A673 (cell line): ENCODE measurements at regions not wholly inside any gene's neighbourhood (a gene's known extent, or its start where the extent isn't known, plus 50 kb on each side); places are given as distances from the start of the nearest gene placed in this dataset.

Source experiments
- BruUV-seq: library from RNA; stranded (reverse); fragments of 400-500 nt; replicated peaks from 2 replicates; lab custom pipeline; 2021; lab: Mats Ljungman, UMichigan
- CTCF ChIA-PET: fragments of 300-600 bp; sonication (Branson Sonifier 250); formaldehyde crosslinking; loops from one replicate; lab custom pipeline; 2022; ENCODE audit warnings: antibody characterized with exemption; lab: Charles Lee
- POLR2A ChIA-PET: fragments of 300-600 bp; sonication (Branson Sonifier 250); formaldehyde crosslinking; loops from one replicate; lab custom pipeline; 2022; ENCODE audit warnings: antibody characterized with exemption; ENCODE audit not compliant: low non-redundant PET; lab: Charles Lee
- DNase-seq: peaks from one replicate; pipeline ENCODE4 v3.0.0-alpha.2; 2015; ENCODE audit warnings: low spot score
- H3K27ac ChIP-seq: fragments of 200-600 bp; sonication (generic); 2 replicates; pipeline ENCODE4 v1.5.1; 2016; ENCODE audit warnings: mixed run types, low read depth, mild to moderate bottlenecking, mixed read lengths, antibody characterized with exemption, low read length; ENCODE audit not compliant: poor library complexity, severe bottlenecking
- H3K27me3 ChIP-seq: fragments of 200-600 bp; sonication (generic); replicated peaks from 2 replicates; pipeline ENCODE4 v1.6.1; 2017; ENCODE audit warnings: mixed run types, low read depth, mild to moderate bottlenecking, mixed read lengths, antibody characterized with exemption, low read length; ENCODE audit not compliant: insufficient read depth, poor library complexity
- H3K36me3 ChIP-seq: fragments of 200-600 bp; sonication (generic); 2 replicates; pipeline ENCODE4 v1.6.1; 2016; ENCODE audit warnings: mixed run types, mild to moderate bottlenecking, mixed read lengths, antibody characterized with exemption, low read length; ENCODE audit not compliant: insufficient read depth, poor library complexity, severe bottlenecking
- H3K4me1 ChIP-seq: fragments of 200-600 bp; sonication (generic); 2 replicates; pipeline ENCODE4 v1.6.1; 2017; ENCODE audit warnings: mixed run types, mild to moderate bottlenecking, mixed read lengths, antibody characterized with exemption, low read length; ENCODE audit not compliant: insufficient read depth, poor library complexity, severe bottlenecking
- H3K4me3 ChIP-seq: fragments of 200-600 bp; sonication (generic); 2 replicates; pipeline ENCODE4 v1.5.1; 2016; ENCODE audit warnings: low read depth, mixed run types, mild to moderate bottlenecking, mixed read lengths, low read length; ENCODE audit not compliant: poor library complexity, severe bottlenecking
- H3K9me3 ChIP-seq: fragments of 200-600 bp; sonication (generic); 2 replicates; pipeline ENCODE4 v1.6.1; 2016; ENCODE audit warnings: mixed run types, low read depth, mild to moderate bottlenecking, mixed read lengths, antibody characterized with exemption, low read length; ENCODE audit not compliant: poor library complexity, severe bottlenecking
- EZH2 ChIP-seq: fragments of 200-600 bp; sonication (generic); IDR thresholded peaks from 2 replicates; pipeline ENCODE4 v1.6.1; 2017; ENCODE audit warnings: borderline replicate concordance, low read depth, mild to moderate bottlenecking, mixed read lengths, antibody characterized with exemption, low read length; ENCODE audit not compliant: poor library complexity, severe bottlenecking
- intact Hi-C: fragments of 100-400 bp; cut with micrococcal nuclease; formaldehyde crosslinking; loops from one replicate; pipeline ENCODE4 v1.10.0; 2022; ENCODE audit not compliant: unreplicated experiment
- TF ChIP-seq, protein P1 (sequence below): fragments of 300-800, 200-600 bp; sonication (generic); conservative IDR thresholded peaks from 2 replicates; pipeline ENCODE4 v1.5.1; 2017; ENCODE audit warnings: low read depth, mild to moderate bottlenecking, antibody characterized with exemption, low read length, moderate library complexity, mixed read lengths

DNA sequence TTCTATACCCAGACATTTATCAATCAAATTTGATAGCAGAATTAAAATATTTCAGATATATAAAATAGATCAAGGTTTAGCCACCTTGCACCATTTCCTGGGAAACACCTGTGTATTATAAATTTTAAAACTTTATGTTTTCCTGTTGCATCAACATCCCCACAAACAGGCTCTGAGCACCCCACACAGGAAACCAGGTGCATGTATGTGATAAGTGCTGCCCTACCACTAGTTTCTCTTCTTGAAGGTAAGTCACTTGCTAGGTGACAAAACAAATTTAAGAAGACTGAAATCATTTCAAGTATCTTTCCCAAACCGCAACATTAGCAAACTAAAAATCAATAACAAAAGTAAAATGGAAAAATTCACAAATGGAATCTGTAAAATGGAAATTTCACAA, 496.1 kb upstream of the CCDC54 start:
- ChIA-PET POLR2A (no interaction called here), CTCF (no interaction called here)
- Histone ChIP-seq H3K36me3 (no peaks in the 10 kb centered on the region), H3K27ac (no peak overlapping the region), H3K4me1 (no peaks in the 10 kb centered on the region), H3K9me3 (peaks cover 4% of the 10 kb centered on the region), H3K27me3 (no peaks in the 10 kb centered on the region), H3K4me3 (no peak overlapping the region)
- intact Hi-C loops, result no loop called here
- DNase-seq, result no peak
- TF ChIP-seq, protein P1, sequence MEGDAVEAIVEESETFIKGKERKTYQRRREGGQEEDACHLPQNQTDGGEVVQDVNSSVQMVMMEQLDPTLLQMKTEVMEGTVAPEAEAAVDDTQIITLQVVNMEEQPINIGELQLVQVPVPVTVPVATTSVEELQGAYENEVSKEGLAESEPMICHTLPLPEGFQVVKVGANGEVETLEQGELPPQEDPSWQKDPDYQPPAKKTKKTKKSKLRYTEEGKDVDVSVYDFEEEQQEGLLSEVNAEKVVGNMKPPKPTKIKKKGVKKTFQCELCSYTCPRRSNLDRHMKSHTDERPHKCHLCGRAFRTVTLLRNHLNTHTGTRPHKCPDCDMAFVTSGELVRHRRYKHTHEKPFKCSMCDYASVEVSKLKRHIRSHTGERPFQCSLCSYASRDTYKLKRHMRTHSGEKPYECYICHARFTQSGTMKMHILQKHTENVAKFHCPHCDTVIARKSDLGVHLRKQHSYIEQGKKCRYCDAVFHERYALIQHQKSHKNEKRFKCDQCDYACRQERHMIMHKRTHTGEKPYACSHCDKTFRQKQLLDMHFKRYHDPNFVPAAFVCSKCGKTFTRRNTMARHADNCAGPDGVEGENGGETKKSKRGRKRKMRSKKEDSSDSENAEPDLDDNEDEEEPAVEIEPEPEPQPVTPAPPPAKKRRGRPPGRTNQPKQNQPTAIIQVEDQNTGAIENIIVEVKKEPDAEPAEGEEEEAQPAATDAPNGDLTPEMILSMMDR, result no peak
- no peak for TF ChIP-seq EZH2
- no TSS peak for BruUV-seq

GRCh38 chr3:106882297-106882696, 494.9 kb upstream of the CCDC54 start:
- ChIA-PET POLR2A (no interaction called here), CTCF (no interaction called here)
- H3K4me3 ChIP-seq, result no peak overlapping the region
- H3K36me3 ChIP-seq, result no peaks in the 10 kb centered on the region
- intact Hi-C loops, result no loop called here
- no peak for TF ChIP-seq EZH2
- TF ChIP-seq, protein P1, result no peak
- DNase-seq, result no peak
- no peaks in the 10 kb centered on the region for H3K27me3 ChIP-seq
- BruUV-seq, result no TSS peak
- no peak overlapping the region for H3K27ac ChIP-seq
- H3K4me1 ChIP-seq, result no peaks in the 10 kb centered on the region
- peaks cover 4% of the 10 kb centered on the region for H3K9me3 ChIP-seq

DNA sequence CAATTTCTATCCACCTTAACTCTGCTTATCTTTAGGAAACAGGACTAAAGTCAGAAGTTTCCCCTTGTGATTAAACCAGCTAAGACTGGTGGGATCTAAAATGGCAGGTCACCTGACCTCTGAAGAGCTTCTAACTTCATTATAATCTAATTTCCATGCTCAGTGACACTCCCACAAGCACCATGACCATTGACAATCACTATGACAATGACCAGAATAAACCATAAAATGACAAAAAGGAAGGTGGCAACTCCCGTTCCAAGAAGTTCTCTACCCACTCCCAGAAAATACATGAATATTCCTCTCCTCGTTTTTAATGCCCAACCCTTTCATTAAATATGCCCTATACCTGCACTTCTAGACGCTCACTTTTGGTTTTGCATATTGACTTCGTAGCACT, 471.2 kb upstream of the CCDC54 start:
- Histone ChIP-seq H3K27ac (no peak overlapping the region), H3K9me3 (peaks cover 6% of the 10 kb centered on the region), H3K4me1 (no peaks in the 10 kb centered on the region), H3K27me3 (no peaks in the 10 kb centered on the region), H3K4me3 (no peak overlapping the region), H3K36me3 (no peaks in the 10 kb centered on the region)
- BruUV-seq, result no TSS peak
- CTCF ChIA-PET, result no interaction called here
- POLR2A ChIA-PET, result no interaction called here
- DNase-seq, result no peak
- TF ChIP-seq, protein P1, result no peak
- no peak for TF ChIP-seq EZH2
- intact Hi-C loops, result no loop called here
